ENCODE measurements at regions not wholly inside any gene's neighbourhood (a gene's known extent, or its start where the extent isn't known, plus 50 kb on each side); places are given as distances from the start of the nearest gene placed in this dataset.
"Not testable (repeated sequence)": the region's sequence is repeated elsewhere in the genome, so short reads cannot be mapped to it uniquely, and the experiment has no call there.

DNA sequence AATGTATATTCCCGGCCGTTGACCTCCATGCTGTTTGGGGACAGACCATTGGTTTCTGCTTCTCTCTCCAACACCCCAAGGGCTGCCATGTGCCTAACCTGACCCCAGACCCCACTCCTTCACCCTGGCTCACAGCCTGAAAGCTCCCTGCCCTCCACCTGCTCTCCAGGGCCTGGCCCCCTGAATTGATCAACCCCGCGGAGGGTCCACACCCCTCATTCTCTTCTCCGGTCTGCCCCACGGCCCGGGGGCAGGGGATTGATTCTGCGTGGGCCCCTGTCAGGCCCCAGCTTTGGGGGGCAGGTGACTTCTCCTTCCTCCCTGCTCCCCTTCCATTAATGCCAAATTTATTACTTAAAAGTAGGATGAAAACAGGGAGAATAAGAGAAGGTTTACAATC lies 113.3 kb downstream of the CRLF3 start:
- TF ChIP-seq, protein P1, sequence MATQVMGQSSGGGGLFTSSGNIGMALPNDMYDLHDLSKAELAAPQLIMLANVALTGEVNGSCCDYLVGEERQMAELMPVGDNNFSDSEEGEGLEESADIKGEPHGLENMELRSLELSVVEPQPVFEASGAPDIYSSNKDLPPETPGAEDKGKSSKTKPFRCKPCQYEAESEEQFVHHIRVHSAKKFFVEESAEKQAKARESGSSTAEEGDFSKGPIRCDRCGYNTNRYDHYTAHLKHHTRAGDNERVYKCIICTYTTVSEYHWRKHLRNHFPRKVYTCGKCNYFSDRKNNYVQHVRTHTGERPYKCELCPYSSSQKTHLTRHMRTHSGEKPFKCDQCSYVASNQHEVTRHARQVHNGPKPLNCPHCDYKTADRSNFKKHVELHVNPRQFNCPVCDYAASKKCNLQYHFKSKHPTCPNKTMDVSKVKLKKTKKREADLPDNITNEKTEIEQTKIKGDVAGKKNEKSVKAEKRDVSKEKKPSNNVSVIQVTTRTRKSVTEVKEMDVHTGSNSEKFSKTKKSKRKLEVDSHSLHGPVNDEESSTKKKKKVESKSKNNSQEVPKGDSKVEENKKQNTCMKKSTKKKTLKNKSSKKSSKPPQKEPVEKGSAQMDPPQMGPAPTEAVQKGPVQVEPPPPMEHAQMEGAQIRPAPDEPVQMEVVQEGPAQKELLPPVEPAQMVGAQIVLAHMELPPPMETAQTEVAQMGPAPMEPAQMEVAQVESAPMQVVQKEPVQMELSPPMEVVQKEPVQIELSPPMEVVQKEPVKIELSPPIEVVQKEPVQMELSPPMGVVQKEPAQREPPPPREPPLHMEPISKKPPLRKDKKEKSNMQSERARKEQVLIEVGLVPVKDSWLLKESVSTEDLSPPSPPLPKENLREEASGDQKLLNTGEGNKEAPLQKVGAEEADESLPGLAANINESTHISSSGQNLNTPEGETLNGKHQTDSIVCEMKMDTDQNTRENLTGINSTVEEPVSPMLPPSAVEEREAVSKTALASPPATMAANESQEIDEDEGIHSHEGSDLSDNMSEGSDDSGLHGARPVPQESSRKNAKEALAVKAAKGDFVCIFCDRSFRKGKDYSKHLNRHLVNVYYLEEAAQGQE (IDR thresholded peaks at IDR 0.05; ENCODE audit: insufficient replicate concordance, low read depth) = not testable (repeated sequence)
- not testable (repeated sequence) for TF ChIP-seq POLR2AphosphoS5 (IDR thresholded peaks at IDR 0.05; ENCODE audit: low read depth)
